MCF 10A (cell line): ENCODE measurements at regions not wholly inside any gene's neighbourhood (a gene's known extent, or its start where the extent isn't known, plus 50 kb on each side); places are given as distances from the start of the nearest gene placed in this dataset.
A peak's percentile ranks its signal among the peaks of the same experiment; 100 is the strongest.

Experiments used
- BruUV-seq: library from RNA; stranded (reverse); fragments of 400-500 nt; replicated peaks from 2 replicates; lab custom pipeline; 2021; lab: Mats Ljungman, UMichigan
- CTCF ChIA-PET: fragments of 300-600 bp; sonication (Branson Sonifier 250); formaldehyde crosslinking; extraction: SDS; loops from one replicate; lab custom pipeline; 2021; ENCODE audit warnings: antibody characterized with exemption, inconsistent platforms; lab: Yijun Ruan, JAX
- POLR2A ChIA-PET: fragments of 300-600, 350-650 bp; sonication (Branson Sonifier 250); formaldehyde crosslinking; extraction: SDS; loops from one replicate; lab custom pipeline; 2020; ENCODE audit warnings: antibody characterized with exemption, inconsistent platforms; lab: Yijun Ruan, JAX
- DNase-seq: peaks from one replicate; pipeline ENCODE4 v3.0.0-alpha.2; 2018; ENCODE audit not compliant: unreplicated experiment
- H3K27ac Mint-ChIP-seq: one replicate; pipeline ENCODE4 v1.8.0; 2022; ENCODE audit warnings: mild to moderate bottlenecking, low read depth, mixed read lengths; ENCODE audit not compliant: unreplicated experiment
- H3K27me3 Mint-ChIP-seq: one replicate; pipeline ENCODE4 v1.8.0; 2022; ENCODE audit warnings: mixed read lengths; ENCODE audit not compliant: insufficient read depth, unreplicated experiment
- H3K36me3 Mint-ChIP-seq: one replicate; pipeline ENCODE4 v1.8.0; 2022; ENCODE audit warnings: mild to moderate bottlenecking, moderate library complexity, mixed read lengths; ENCODE audit not compliant: insufficient read depth, unreplicated experiment
- H3K4me1 Mint-ChIP-seq: one replicate; pipeline ENCODE4 v1.8.0; 2022; ENCODE audit warnings: mixed read lengths; ENCODE audit not compliant: insufficient read depth, unreplicated experiment
- H3K4me3 Mint-ChIP-seq: one replicate; pipeline ENCODE4 v1.8.0; 2022; ENCODE audit warnings: mild to moderate bottlenecking, moderate library complexity, mixed read lengths; ENCODE audit not compliant: unreplicated experiment
- H3K9me3 Mint-ChIP-seq: one replicate; pipeline ENCODE4 v1.8.0; 2022; ENCODE audit warnings: mixed read lengths; ENCODE audit not compliant: unreplicated experiment
- CTCF ChIP-seq: fragments of 200-600 bp; IDR thresholded peaks from one replicate; pipeline ENCODE4 v1.8.0; 2022; ENCODE audit warnings: antibody characterized with exemption, mild to moderate bottlenecking; ENCODE audit not compliant: unreplicated experiment
- intact Hi-C: fragments of 100-400 bp; cut with micrococcal nuclease; formaldehyde crosslinking; loops from 2 replicates; pipeline ENCODE4 v1.14.1; 2022

- intact Hi-C loops, result no loop called here
Measured at GRCh38 chr13:85148009-85148408, 651.2 kb downstream of the SLITRK6 start.

GRCh38 chr13:85142351-85142927 lies 656.8 kb downstream of the SLITRK6 start:
- TF ChIP-seq CTCF, result no peak
- ChIA-PET POLR2A (no interaction called here), CTCF (no interaction called here)
- DNase-seq, result no peak
- Mint-ChIP-seq H3K4me3 (no peak overlapping the region), H3K9me3 (no peaks in the 10 kb centered on the region), H3K27ac (peak overlapping the region; percentile 60), H3K27me3 (no peaks in the 10 kb centered on the region), H3K36me3 (peaks cover 5% of the 10 kb centered on the region), H3K4me1 (peaks cover 14% of the 10 kb centered on the region)
- no TSS peak for BruUV-seq
- intact Hi-C loops, result no loop called here

More at GRCh38 chr13:85148009-85148408, 651.2 kb downstream of the SLITRK6 start:
- ChIA-PET CTCF (no interaction called here), POLR2A (no interaction called here)
- H3K36me3 Mint-ChIP-seq, result no peaks in the 10 kb centered on the region
- H3K27me3 Mint-ChIP-seq, result no peaks in the 10 kb centered on the region
- no TSS peak for BruUV-seq
- H3K9me3 Mint-ChIP-seq, result peaks cover 7% of the 10 kb centered on the region
- H3K4me1 Mint-ChIP-seq, result no peaks in the 10 kb centered on the region
- no peak overlapping the region for H3K27ac Mint-ChIP-seq
- TF ChIP-seq CTCF, result no peak
- peak; percentile 5 for DNase-seq
- H3K4me3 Mint-ChIP-seq, result no peak overlapping the region

- intact Hi-C loops, result no loop called here
Measured at GRCh38 chr13:85141401-85141800, 657.8 kb downstream of the SLITRK6 start.

GRCh38 chr13:85140192-85140591 lies 659.0 kb downstream of the SLITRK6 start:
- Mint-ChIP-seq H3K4me3 (no peak overlapping the region), H3K27ac (peak overlapping the region; percentile 20), H3K27me3 (no peaks in the 10 kb centered on the region), H3K9me3 (no peaks in the 10 kb centered on the region), H3K4me1 (peaks cover 14% of the 10 kb centered on the region), H3K36me3 (peaks cover 5% of the 10 kb centered on the region)
- intact Hi-C loops, result no loop called here
- ChIA-PET POLR2A (no interaction called here), CTCF (interaction anchor here (1.4 kb wide), 1 partner anchor 19 kb away, joined by 3 read pairs; no protein-coding TSS in a partner anchor)
- TF ChIP-seq CTCF, result no peak
- no TSS peak for BruUV-seq
- DNase-seq, result peak; percentile 60

More at GRCh38 chr13:85141401-85141800, 657.8 kb downstream of the SLITRK6 start:
- TF ChIP-seq CTCF, result no peak
- ChIA-PET CTCF (no interaction called here), POLR2A (no interaction called here)
- DNase-seq, result no peak
- Mint-ChIP-seq H3K27me3 (no peaks in the 10 kb centered on the region), H3K36me3 (peaks cover 5% of the 10 kb centered on the region), H3K4me3 (no peak overlapping the region), H3K4me1 (peaks cover 14% of the 10 kb centered on the region), H3K9me3 (no peaks in the 10 kb centered on the region), H3K27ac (no peak overlapping the region)
- no TSS peak for BruUV-seq
